HG03342 (cell line): ENCODE measurements at regions not wholly inside any gene's neighbourhood (a gene's known extent, or its start where the extent isn't known, plus 50 kb on each side); places are given as distances from the start of the nearest gene placed in this dataset.

Source experiments
- ATAC-seq: cut with Tn5 transposase; IDR thresholded peaks from one replicate; pipeline ENCODE4 v1.9.1; 2021; ENCODE audit warnings: mild to moderate bottlenecking, moderate library complexity; ENCODE audit not compliant: unreplicated experiment

GRCh38 chr4:183846951-183847350 is 58.2 kb upstream of the STOX2 start:
- no peak for ATAC-seq

- ATAC-seq, result no peak
Observed at GRCh38 chr4:183848805-183849204, 56.3 kb upstream of the STOX2 start.

GRCh38 chr4:183852910-183853547 is 52.1 kb upstream of the STOX2 start:
- ATAC-seq, result no peak

- ATAC-seq, result no peak
Observed at GRCh38 chr4:183853548-183853940, 51.6 kb upstream of the STOX2 start.
